ENCODE measurements at regions not wholly inside any gene's neighbourhood (a gene's known extent, or its start where the extent isn't known, plus 50 kb on each side); places are given as distances from the start of the nearest gene placed in this dataset.
A peak's percentile ranks its signal among the peaks of the same experiment; 100 is the strongest.

GRCh38 chr4:165760182-165760581 lies 112.9 kb upstream of the TLL1 start:
- Histone ChIP-seq H2AK5ac (ENCODE audit: low read depth, low read length) (no peak overlapping the region), H3K9ac (ENCODE audit: low read depth, low read length, poor library complexity) (no peak overlapping the region), H3K9me3 (replicated peaks in 1 of 2; ENCODE audit: control insufficient read depth in 2 of 2, insufficient read depth in 1 of 2, low read depth in 1 of 2, low read length in 2 of 2) (no peaks in the 10 kb centered on the region), H3K14ac (ENCODE audit: low read length) (no peak overlapping the region), H2BK120ac (ENCODE audit: low read depth, low read length) (no peak overlapping the region), H4K91ac (ENCODE audit: low read depth, low read length, poor library complexity) (no peak overlapping the region), H2BK12ac (ENCODE audit: low read length) (no peak overlapping the region), H2AFZ (ENCODE audit: low read length) (peak overlapping the region; percentile 62), H3K27me3 (ENCODE audit: control insufficient read depth in 3 of 3, insufficient read depth in 3 of 3, low read depth in 1 of 3, low read length in 3 of 3) (no peaks in the 10 kb centered on the region), H3K36me3 (replicated peaks in 1 of 2; ENCODE audit: control insufficient read depth in 2 of 2, insufficient read depth in 2 of 2, low read length in 2 of 2) (no peaks in the 10 kb centered on the region), H3K4ac (ENCODE audit: low read length) (no peak overlapping the region), H3K18ac (ENCODE audit: low read length) (no peak overlapping the region), H3K23ac (ENCODE audit: low read depth, low read length, poor library complexity) (no peak overlapping the region), H3K27ac (replicated peaks; ENCODE audit: low read length) (no peak overlapping the region), H3K4me2 (ENCODE audit: insufficient read depth, low read length, poor library complexity, severe bottlenecking) (no peak overlapping the region), H2BK5ac (ENCODE audit: low read length) (no peak overlapping the region), H3K4me1 (ENCODE audit: control insufficient read depth in 2 of 2, insufficient read depth in 1 of 2, low read depth in 1 of 2, low read length in 2 of 2) (peaks cover 0 to 5% of the 10 kb centered on the region in 2 donors), H2BK15ac (ENCODE audit: low read length) (no peak overlapping the region), H3K4me3 (ENCODE audit: low read length in 2 of 2) (no peak overlapping the region), H3K79me1 (ENCODE audit: low read depth, low read length) (no peaks in the 10 kb centered on the region), H4K8ac (ENCODE audit: low read depth, low read length) (no peak overlapping the region)
- no peak for DNase-seq (ENCODE audit: low spot score)
- WGBS, 2 donors (ENCODE audit: extremely low coverage in 2 of 2, insufficient read length in 2 of 2, insufficient replicate concordance in 1 of 2), result no CpG with 5 or more reads among the region's 7 CpGs

- Histone ChIP-seq H3K23ac (ENCODE audit: low read depth, low read length, poor library complexity) (no peak overlapping the region), H3K27ac (replicated peaks; ENCODE audit: low read length) (no peak overlapping the region), H2AFZ (ENCODE audit: low read length) (no peak overlapping the region), H3K36me3 (replicated peaks in 1 of 2; ENCODE audit: control insufficient read depth in 2 of 2, insufficient read depth in 2 of 2, low read length in 2 of 2) (no peaks in the 10 kb centered on the region), H4K91ac (ENCODE audit: low read depth, low read length, poor library complexity) (no peak overlapping the region), H2BK12ac (ENCODE audit: low read length) (no peak overlapping the region), H3K27me3 (ENCODE audit: control insufficient read depth in 3 of 3, insufficient read depth in 3 of 3, low read depth in 1 of 3, low read length in 3 of 3) (no peaks in the 10 kb centered on the region), H3K14ac (ENCODE audit: low read length) (no peak overlapping the region), H3K4ac (ENCODE audit: low read length) (no peak overlapping the region), H3K18ac (ENCODE audit: low read length) (no peak overlapping the region), H3K9ac (ENCODE audit: low read depth, low read length, poor library complexity) (no peak overlapping the region), H3K79me1 (ENCODE audit: low read depth, low read length) (no peaks in the 10 kb centered on the region), H2BK5ac (ENCODE audit: low read length) (no peak overlapping the region), H4K8ac (ENCODE audit: low read depth, low read length) (no peak overlapping the region), H3K4me3 (ENCODE audit: low read length in 2 of 2) (no peak overlapping the region), H3K4me1 (ENCODE audit: control insufficient read depth in 2 of 2, insufficient read depth in 1 of 2, low read depth in 1 of 2, low read length in 2 of 2) (peaks cover 0 to 5% of the 10 kb centered on the region in 2 donors), H2AK5ac (ENCODE audit: low read depth, low read length) (no peak overlapping the region), H3K9me3 (replicated peaks in 1 of 2; ENCODE audit: control insufficient read depth in 2 of 2, insufficient read depth in 1 of 2, low read depth in 1 of 2, low read length in 2 of 2) (no peaks in the 10 kb centered on the region), H3K4me2 (ENCODE audit: insufficient read depth, low read length, poor library complexity, severe bottlenecking) (no peak overlapping the region), H2BK120ac (ENCODE audit: low read depth, low read length) (no peak overlapping the region), H2BK15ac (ENCODE audit: low read length) (no peak overlapping the region)
- DNase-seq (ENCODE audit: low spot score), result no peak
- WGBS, 2 donors (ENCODE audit: extremely low coverage in 2 of 2, insufficient read length in 2 of 2, insufficient replicate concordance in 1 of 2), result no CpG with 5 or more reads among the region's 1 CpG
Observed at GRCh38 chr4:165761963-165762362, 111.1 kb upstream of the TLL1 start.

- H3K27ac ChIP-seq (replicated peaks; ENCODE audit: low read length), result no peak overlapping the region
- H2BK5ac ChIP-seq (ENCODE audit: low read length), result no peak overlapping the region
- no peak overlapping the region for H2BK12ac ChIP-seq (ENCODE audit: low read length)
- H3K18ac ChIP-seq (ENCODE audit: low read length), result no peak overlapping the region
- no peak overlapping the region for H3K14ac ChIP-seq (ENCODE audit: low read length)
- no peaks in the 10 kb centered on the region for H3K9me3 ChIP-seq (replicated peaks in 1 of 2; ENCODE audit: control insufficient read depth in 2 of 2, insufficient read depth in 1 of 2, low read depth in 1 of 2, low read length in 2 of 2)
- no peaks in the 10 kb centered on the region for H3K4me1 ChIP-seq (ENCODE audit: control insufficient read depth in 2 of 2, insufficient read depth in 1 of 2, low read depth in 1 of 2, low read length in 2 of 2)
- no peak overlapping the region for H3K4ac ChIP-seq (ENCODE audit: low read length)
- H3K4me2 ChIP-seq (ENCODE audit: insufficient read depth, low read length, poor library complexity, severe bottlenecking), result no peak overlapping the region
- no peaks in the 10 kb centered on the region for H3K36me3 ChIP-seq (replicated peaks in 1 of 2; ENCODE audit: control insufficient read depth in 2 of 2, insufficient read depth in 2 of 2, low read length in 2 of 2)
- no peak overlapping the region for H2BK120ac ChIP-seq (ENCODE audit: low read depth, low read length)
- no peak overlapping the region for H2AK5ac ChIP-seq (ENCODE audit: low read depth, low read length)
- no peak overlapping the region for H3K23ac ChIP-seq (ENCODE audit: low read depth, low read length, poor library complexity)
- H3K9ac ChIP-seq (ENCODE audit: low read depth, low read length, poor library complexity), result no peak overlapping the region
- no peak overlapping the region for H2BK15ac ChIP-seq (ENCODE audit: low read length)
- H3K27me3 ChIP-seq (ENCODE audit: control insufficient read depth in 3 of 3, insufficient read depth in 3 of 3, low read depth in 1 of 3, low read length in 3 of 3), result no peaks in the 10 kb centered on the region
- H3K79me1 ChIP-seq (ENCODE audit: low read depth, low read length), result no peaks in the 10 kb centered on the region
- H4K8ac ChIP-seq (ENCODE audit: low read depth, low read length), result no peak overlapping the region
- H4K91ac ChIP-seq (ENCODE audit: low read depth, low read length, poor library complexity), result no peak overlapping the region
- no CpG with 5 or more reads among the region's 2 CpGs for WGBS, 2 donors (ENCODE audit: extremely low coverage in 2 of 2, insufficient read length in 2 of 2, insufficient replicate concordance in 1 of 2)
- H2AFZ ChIP-seq (ENCODE audit: low read length), result no peak overlapping the region
- no peak for DNase-seq (ENCODE audit: low spot score)
- H3K4me3 ChIP-seq (ENCODE audit: low read length in 2 of 2), result no peak overlapping the region
Observed at GRCh38 chr4:165763640-165764039, 109.4 kb upstream of the TLL1 start.

GRCh38 chr4:165765053-165765452 lies 108.0 kb upstream of the TLL1 start:
- no peak overlapping the region for H3K4me2 ChIP-seq (ENCODE audit: insufficient read depth, low read length, poor library complexity, severe bottlenecking)
- H3K36me3 ChIP-seq (replicated peaks in 1 of 2; ENCODE audit: control insufficient read depth in 2 of 2, insufficient read depth in 2 of 2, low read length in 2 of 2), result no peaks in the 10 kb centered on the region
- no peak overlapping the region for H2AFZ ChIP-seq (ENCODE audit: low read length)
- H4K91ac ChIP-seq (ENCODE audit: low read depth, low read length, poor library complexity), result no peak overlapping the region
- no peak overlapping the region for H3K23ac ChIP-seq (ENCODE audit: low read depth, low read length, poor library complexity)
- no peak overlapping the region for H2AK5ac ChIP-seq (ENCODE audit: low read depth, low read length)
- H3K18ac ChIP-seq (ENCODE audit: low read length), result no peak overlapping the region
- no peak overlapping the region for H2BK5ac ChIP-seq (ENCODE audit: low read length)
- no peak overlapping the region for H2BK15ac ChIP-seq (ENCODE audit: low read length)
- H3K4me3 ChIP-seq (ENCODE audit: low read length in 2 of 2), result no peak overlapping the region
- no peak overlapping the region for H2BK12ac ChIP-seq (ENCODE audit: low read length)
- WGBS, 2 donors (ENCODE audit: extremely low coverage in 2 of 2, insufficient read length in 2 of 2, insufficient replicate concordance in 1 of 2), result no CpG with 5 or more reads among the region's 1 CpG
- H3K9me3 ChIP-seq (replicated peaks in 1 of 2; ENCODE audit: control insufficient read depth in 2 of 2, insufficient read depth in 1 of 2, low read depth in 1 of 2, low read length in 2 of 2), result no peaks in the 10 kb centered on the region
- no peaks in the 10 kb centered on the region for H3K79me1 ChIP-seq (ENCODE audit: low read depth, low read length)
- no peak overlapping the region for H3K9ac ChIP-seq (ENCODE audit: low read depth, low read length, poor library complexity)
- H3K4ac ChIP-seq (ENCODE audit: low read length), result no peak overlapping the region
- H4K8ac ChIP-seq (ENCODE audit: low read depth, low read length), result no peak overlapping the region
- H3K27me3 ChIP-seq (ENCODE audit: control insufficient read depth in 3 of 3, insufficient read depth in 3 of 3, low read depth in 1 of 3, low read length in 3 of 3), result no peaks in the 10 kb centered on the region
- no peaks in the 10 kb centered on the region for H3K4me1 ChIP-seq (ENCODE audit: control insufficient read depth in 2 of 2, insufficient read depth in 1 of 2, low read depth in 1 of 2, low read length in 2 of 2)
- H2BK120ac ChIP-seq (ENCODE audit: low read depth, low read length), result no peak overlapping the region
- no peak for DNase-seq (ENCODE audit: low spot score)
- H3K27ac ChIP-seq (replicated peaks; ENCODE audit: low read length), result no peak overlapping the region
- no peak overlapping the region for H3K14ac ChIP-seq (ENCODE audit: low read length)

Data from neuronal stem cell (in vitro differentiated cells).